CD4-positive, CD25-positive, alpha-beta regulatory T cell (primary cell): ENCODE measurements at regions not wholly inside any gene's neighbourhood (a gene's known extent, or its start where the extent isn't known, plus 50 kb on each side); places are given as distances from the start of the nearest gene placed in this dataset.
"Not testable (repeated sequence)": the region's sequence is repeated elsewhere in the genome, so short reads cannot be mapped to it uniquely, and the experiment has no call there.

Source experiments
- ATAC-seq, 2 donors: fragments of 150-1000 bp; cut with Tn5 transposase; one replicate each; pipeline ENCODE4 v1.10.0; 2021; ENCODE audit warnings: low read depth in 2 of 2, moderate number of reproducible peaks in 2 of 2, moderate library complexity in 1 of 2
- DNase-seq, 3 donors: peaks; one replicate each; pipeline versions ENCODE4 v3.0.0 to v3.0.0-alpha.2; 2012 to 2022; ENCODE audit warnings: mixed read lengths in 1 of 3
- H3K27ac ChIP-seq: one replicate; pipeline ENCODE4 v1.7.0; 2013; ENCODE audit warnings: mild to moderate bottlenecking, low read length; ENCODE audit not compliant: insufficient read depth, poor library complexity, severe bottlenecking
- H3K27me3 ChIP-seq: one replicate; pipeline ENCODE4 v1.7.0; 2013; ENCODE audit warnings: low read length; ENCODE audit not compliant: control insufficient read depth, insufficient read depth
- H3K36me3 ChIP-seq: one replicate; pipeline ENCODE4 v1.7.0; 2013; ENCODE audit warnings: mild to moderate bottlenecking, low read length, moderate library complexity; ENCODE audit not compliant: control insufficient read depth, insufficient read depth
- H3K4me1 ChIP-seq: 2 replicates; pipeline ENCODE4 v1.7.0; 2013; ENCODE audit warnings: mild to moderate bottlenecking, low read length; ENCODE audit not compliant: insufficient read depth, control insufficient read depth, poor library complexity, severe bottlenecking
- H3K4me3 ChIP-seq: one replicate; pipeline ENCODE4 v1.7.0; 2013; ENCODE audit warnings: low read depth, mild to moderate bottlenecking, low read length, moderate library complexity
- H3K9me3 ChIP-seq, 2 experiments: 1 replicate in 1 of 2; 2 replicates in 1 of 2; pipeline ENCODE4 v1.7.0; 2013; ENCODE audit warnings: low read length in 2 of 2, mild to moderate bottlenecking in 1 of 2, moderate library complexity in 1 of 2; ENCODE audit not compliant: control insufficient read depth in 2 of 2
- H3K27ac Mint-ChIP-seq, 3 donors: one replicate each; pipeline ENCODE4 v1.8.0; 2020 to 2022; ENCODE audit warnings: mild to moderate bottlenecking in 3 of 3, mixed read lengths in 3 of 3, moderate library complexity in 2 of 3
- H3K27me3 Mint-ChIP-seq: one replicate; pipeline ENCODE4 v1.8.0; 2022; ENCODE audit warnings: mild to moderate bottlenecking, mixed read lengths
- H3K36me3 Mint-ChIP-seq: one replicate; pipeline ENCODE4 v1.8.0; 2020; ENCODE audit warnings: mixed read lengths
- H3K4me1 Mint-ChIP-seq, 4 donors: one replicate each; pipeline ENCODE4 v1.8.0; 2020 to 2022; ENCODE audit warnings: mixed read lengths in 4 of 4, mild to moderate bottlenecking in 1 of 4
- H3K4me3 Mint-ChIP-seq, 4 donors: one replicate each; pipeline ENCODE4 v1.8.0; 2020 to 2022; ENCODE audit warnings: mild to moderate bottlenecking in 4 of 4, mixed read lengths in 4 of 4, moderate library complexity in 3 of 4
- H3K9me3 Mint-ChIP-seq, 7 donors: one replicate each; pipeline ENCODE4 v1.8.0; 2020 to 2022; ENCODE audit warnings: mixed read lengths in 7 of 7, mild to moderate bottlenecking in 3 of 7, moderate library complexity in 2 of 7

DNA sequence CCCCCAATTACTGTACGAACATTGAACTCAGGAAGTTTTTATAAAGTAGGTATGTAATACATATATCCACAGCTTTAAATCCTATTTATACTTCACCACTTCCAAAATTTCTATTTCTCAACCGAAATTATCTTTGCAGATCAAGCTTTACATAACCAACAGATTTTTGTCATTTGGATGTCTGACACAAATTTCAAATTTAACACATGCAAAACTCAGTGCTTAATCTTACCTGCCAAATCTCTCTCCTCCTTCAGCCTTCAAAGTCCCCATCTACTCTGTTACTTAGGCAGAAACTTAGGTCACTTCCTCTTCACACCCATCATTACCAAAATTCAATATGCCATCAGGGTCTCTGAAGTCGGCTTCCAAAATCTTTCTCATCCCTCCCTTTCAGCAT is 990.1 kb upstream of the NRXN1 start:
- no peak overlapping the region for H3K4me3 Mint-ChIP-seq
- Histone ChIP-seq H3K4me1 (no peaks in the 10 kb centered on the region), H3K27ac (no peak overlapping the region), H3K4me3 (no peak overlapping the region), H3K27me3 (no peaks in the 10 kb centered on the region), H3K9me3 (peaks cover 0 to 5% of the 10 kb centered on the region in 2 experiments), H3K36me3 (no peaks in the 10 kb centered on the region)
- no peak for ATAC-seq
- peaks cover 3 to 35% (median 16%) of the 10 kb centered on the region in 7 donors for H3K9me3 Mint-ChIP-seq
- no peaks in the 10 kb centered on the region for H3K27me3 Mint-ChIP-seq
- no peaks in the 10 kb centered on the region for H3K36me3 Mint-ChIP-seq
- DNase-seq, result no peak
- H3K4me1 Mint-ChIP-seq, result no peaks in the 10 kb centered on the region
- no peak overlapping the region for H3K27ac Mint-ChIP-seq

DNA sequence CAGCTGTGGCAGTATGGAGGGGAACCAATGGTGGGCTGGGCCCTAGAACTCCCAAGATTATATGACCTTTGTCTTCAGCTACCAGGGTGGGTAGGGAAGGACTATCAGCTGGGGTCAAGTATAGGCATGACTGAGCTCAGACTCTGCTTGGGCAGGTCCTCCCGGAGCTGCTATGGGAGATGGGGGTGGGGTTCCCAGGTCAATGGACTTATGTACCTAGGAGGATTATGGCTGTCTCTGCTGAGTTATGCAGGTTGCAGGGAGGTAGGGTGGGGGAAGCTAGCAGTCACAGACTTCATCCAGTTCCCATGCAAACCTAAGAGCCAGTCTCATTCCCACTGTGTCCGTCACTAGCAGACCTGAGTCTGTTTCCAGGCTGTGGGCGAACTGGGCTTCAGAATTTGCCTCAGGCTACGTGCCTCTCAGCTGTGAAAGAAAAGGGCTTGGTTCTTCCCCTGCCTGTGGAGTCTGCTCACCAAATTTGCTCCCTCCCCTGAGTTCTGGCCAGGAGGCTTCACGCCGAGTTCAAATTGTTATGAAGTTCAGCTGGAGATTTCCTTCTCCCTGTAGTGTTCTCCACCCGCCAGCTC is 985.8 kb upstream of the NRXN1 start:
- Mint-ChIP-seq H3K27ac (no peak overlapping the region), H3K4me3 (no peak overlapping the region), H3K27me3 (no peaks in the 10 kb centered on the region), H3K4me1 (no peaks in the 10 kb centered on the region), H3K36me3 (no peaks in the 10 kb centered on the region), H3K9me3 (peaks cover 3 to 31% (median 10%) of the 10 kb centered on the region in 7 donors)
- Histone ChIP-seq H3K27ac (no peak overlapping the region), H3K4me3 (no peak overlapping the region), H3K27me3 (no peaks in the 10 kb centered on the region), H3K36me3 (no peaks in the 10 kb centered on the region), H3K9me3 (peaks cover 0 to 5% of the 10 kb centered on the region in 2 experiments), H3K4me1 (no peaks in the 10 kb centered on the region)
- DNase-seq (no peak), ATAC-seq (no peak)

DNA sequence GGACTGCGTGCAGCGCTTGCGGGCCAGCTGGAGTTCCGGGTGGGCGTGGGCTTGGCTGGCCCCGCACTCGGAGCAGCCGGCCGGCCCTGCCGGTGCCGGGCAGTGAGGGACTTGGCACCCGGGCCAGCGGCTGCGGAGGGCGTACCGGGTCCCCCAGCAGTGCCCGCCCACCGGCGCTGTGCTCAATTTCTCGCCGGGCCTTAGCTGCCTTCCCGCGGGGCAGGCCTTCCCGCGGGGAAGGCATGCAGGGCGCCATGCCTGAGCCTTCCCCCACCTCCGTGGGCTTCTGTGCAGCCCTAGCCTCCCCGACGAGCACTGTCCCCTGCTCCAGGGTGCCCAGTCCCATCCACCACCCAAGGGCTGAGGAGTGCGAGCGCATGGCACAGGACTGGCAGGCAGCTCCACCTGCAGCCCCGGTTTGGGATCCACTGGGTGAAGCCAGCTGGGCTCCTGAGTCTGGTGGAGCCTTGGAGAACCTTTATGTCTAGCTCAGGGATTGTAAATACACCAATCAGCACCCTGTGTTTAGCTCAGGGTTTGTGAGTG is 975.0 kb upstream of the NRXN1 start:
- H3K36me3 Mint-ChIP-seq, H3K4me3 Mint-ChIP-seq, ATAC-seq, H3K4me3 ChIP-seq, H3K27ac Mint-ChIP-seq, H3K27me3 Mint-ChIP-seq, DNase-seq, H3K9me3 ChIP-seq, H3K36me3 ChIP-seq, H3K4me1 ChIP-seq, H3K27ac ChIP-seq, H3K27me3 ChIP-seq, H3K4me1 Mint-ChIP-seq: not testable (repeated sequence)
- H3K9me3 Mint-ChIP-seq, result peaks cover 0 to 21% (median 7%) of the 10 kb centered on the region in 7 donors

DNA sequence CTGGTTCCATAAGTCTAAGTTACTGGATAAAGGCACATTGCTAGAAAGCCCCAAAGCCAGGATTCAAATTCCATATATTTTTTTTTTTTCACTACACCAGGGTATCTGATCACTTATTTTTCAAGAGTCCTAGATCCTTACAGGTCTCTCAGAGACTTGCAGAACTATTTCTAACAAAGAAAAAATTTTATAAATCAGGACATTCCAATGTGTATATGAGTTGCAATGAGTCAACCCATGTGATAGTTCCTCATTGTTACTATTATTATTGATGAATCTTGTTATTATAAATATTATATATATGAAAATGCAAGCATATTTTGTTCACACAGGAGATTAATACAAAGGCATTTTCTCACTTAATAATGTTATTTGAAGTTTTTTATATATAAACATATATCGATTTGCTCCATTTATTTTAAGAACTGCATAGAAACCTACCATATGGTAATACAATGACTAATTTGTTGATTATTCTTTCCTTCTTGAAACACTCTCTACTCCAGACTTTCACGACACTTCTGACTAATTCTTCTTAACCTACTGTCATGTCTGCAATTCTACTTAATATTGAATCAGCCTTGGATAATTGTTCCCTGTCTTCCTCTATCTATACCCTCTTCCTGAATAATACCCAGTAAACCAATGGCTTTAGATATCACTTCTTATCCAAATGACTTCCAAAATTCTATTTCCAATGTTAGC is 968.4 kb upstream of the NRXN1 start:
- H3K4me3 Mint-ChIP-seq, result no peak overlapping the region
- ATAC-seq, result no peak
- H3K27ac ChIP-seq, result no peak overlapping the region

DNA sequence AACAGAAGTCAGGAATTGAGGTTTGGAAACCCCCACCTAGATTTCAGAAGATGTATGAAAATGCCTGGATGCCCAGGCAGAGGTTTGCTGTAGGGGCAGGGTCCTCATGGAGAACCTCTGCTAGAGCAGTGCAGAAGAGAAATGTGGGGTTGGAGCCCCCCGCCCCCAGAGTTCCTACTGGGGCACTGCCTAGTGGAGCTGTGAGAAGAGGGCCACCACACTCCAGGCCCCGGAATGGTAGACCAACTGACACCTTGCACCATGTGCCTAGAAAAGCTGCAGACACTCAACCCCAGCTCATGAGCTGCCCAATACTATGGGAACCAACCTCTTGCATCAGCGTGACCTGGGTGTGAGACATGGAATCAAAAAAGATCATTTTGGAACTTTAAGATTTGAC is 967.0 kb upstream of the NRXN1 start:
- H3K27ac ChIP-seq, result no peak overlapping the region
- ATAC-seq (no peak), DNase-seq (no peak)
- no peak overlapping the region for H3K4me3 ChIP-seq
- Mint-ChIP-seq H3K27me3 (no peaks in the 10 kb centered on the region), H3K36me3 (no peaks in the 10 kb centered on the region), H3K9me3 (peaks cover under 1 to 25% (median 11%) of the 10 kb centered on the region in 7 donors), H3K27ac (no peak overlapping the region), H3K4me3 (no peak overlapping the region), H3K4me1 (no peaks in the 10 kb centered on the region)
- H3K27me3 ChIP-seq, result no peaks in the 10 kb centered on the region
- H3K9me3 ChIP-seq, result peaks cover 0 to 6% of the 10 kb centered on the region in 2 experiments
- H3K4me1 ChIP-seq, result no peaks in the 10 kb centered on the region
- no peaks in the 10 kb centered on the region for H3K36me3 ChIP-seq

More for the DNA sequence above, 968.4 kb upstream of the NRXN1 start:
- no peak for DNase-seq
- Mint-ChIP-seq H3K36me3 (no peaks in the 10 kb centered on the region), H3K27ac (no peak overlapping the region), H3K27me3 (no peaks in the 10 kb centered on the region), H3K9me3 (peaks cover 0 to 23% (median 11%) of the 10 kb centered on the region in 7 donors), H3K4me1 (no peaks in the 10 kb centered on the region)
- H3K4me3 ChIP-seq, result no peak overlapping the region
- peaks cover 0 to 6% of the 10 kb centered on the region in 2 experiments for H3K9me3 ChIP-seq
- no peaks in the 10 kb centered on the region for H3K4me1 ChIP-seq
- H3K27me3 ChIP-seq, result no peaks in the 10 kb centered on the region
- no peaks in the 10 kb centered on the region for H3K36me3 ChIP-seq

DNA sequence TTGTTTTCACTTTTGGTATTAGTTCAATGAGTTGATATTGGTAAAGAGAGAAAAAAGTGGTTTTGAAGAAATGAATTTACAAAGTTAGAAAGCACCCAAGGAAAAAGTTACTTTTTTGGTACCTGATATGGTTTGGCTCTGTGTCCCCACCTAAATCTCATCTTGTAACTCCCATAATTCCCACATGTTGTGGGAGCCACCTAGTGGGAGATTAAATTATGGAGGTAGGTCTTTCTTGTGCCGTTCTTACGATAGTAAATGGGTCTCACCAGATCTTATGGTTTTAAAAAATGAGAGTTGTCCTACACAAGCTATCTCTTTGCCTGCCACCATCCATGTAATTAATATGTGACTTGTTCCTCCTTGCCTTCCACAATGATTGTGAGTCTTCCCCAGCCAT is 965.6 kb upstream of the NRXN1 start:
- Histone ChIP-seq H3K9me3 (peaks cover 0 to 6% of the 10 kb centered on the region in 2 experiments), H3K27ac (no peak overlapping the region), H3K27me3 (no peaks in the 10 kb centered on the region), H3K4me3 (no peak overlapping the region), H3K36me3 (no peaks in the 10 kb centered on the region), H3K4me1 (no peaks in the 10 kb centered on the region)
- ATAC-seq (no peak), DNase-seq (no peak)
- Mint-ChIP-seq H3K4me1 (no peaks in the 10 kb centered on the region), H3K27ac (no peak overlapping the region), H3K27me3 (no peaks in the 10 kb centered on the region), H3K9me3 (peaks cover 4 to 30% (median 15%) of the 10 kb centered on the region in 7 donors), H3K36me3 (no peaks in the 10 kb centered on the region), H3K4me3 (no peak overlapping the region)

DNA sequence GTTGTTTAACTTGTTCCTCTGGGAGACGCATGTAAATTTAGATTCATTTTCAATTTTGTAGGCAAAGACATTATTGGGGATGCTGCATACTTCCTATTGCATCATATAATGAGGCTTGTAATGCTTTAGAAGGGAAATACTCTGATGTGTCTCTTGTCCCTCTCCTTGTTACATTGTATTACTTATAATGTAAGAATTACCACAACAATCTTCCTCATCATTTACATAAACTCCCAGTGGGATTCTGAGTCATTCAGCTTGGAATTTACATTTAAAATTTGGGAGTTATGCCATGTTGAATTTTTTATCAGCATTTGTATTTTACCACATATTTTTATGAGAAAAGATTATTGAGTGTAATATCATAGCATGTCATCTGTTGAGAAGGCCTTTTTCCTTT is 963.4 kb upstream of the NRXN1 start:
- Mint-ChIP-seq H3K27ac (no peak overlapping the region), H3K27me3 (no peaks in the 10 kb centered on the region), H3K4me3 (no peak overlapping the region), H3K9me3 (peaks cover 4 to 30% (median 7%) of the 10 kb centered on the region in 7 donors), H3K36me3 (no peaks in the 10 kb centered on the region), H3K4me1 (no peaks in the 10 kb centered on the region)
- Histone ChIP-seq H3K27me3 (no peaks in the 10 kb centered on the region), H3K9me3 (no peaks in the 10 kb centered on the region), H3K4me1 (no peaks in the 10 kb centered on the region), H3K4me3 (no peak overlapping the region), H3K27ac (no peak overlapping the region), H3K36me3 (no peaks in the 10 kb centered on the region)
- no peak for ATAC-seq
- no peak for DNase-seq
